Peyer's patch (tissue), 4 donors: ENCODE measurements at regions not wholly inside any gene's neighbourhood (a gene's known extent, or its start where the extent isn't known, plus 50 kb on each side); places are given as distances from the start of the nearest gene placed in this dataset.
"Not testable (repeated sequence)": the region's sequence is repeated elsewhere in the genome, so short reads cannot be mapped to it uniquely, and the experiment has no call there.

Experiments
- POLR2A ChIP-seq, 2 donors: fragments of 450-650 bp; IDR thresholded peaks; one replicate each; pipeline ENCODE4 v1.5.1; 2017; ENCODE audit warnings: antibody characterized with exemption in 2 of 2, mild to moderate bottlenecking in 2 of 2, moderate library complexity in 2 of 2
- TF ChIP-seq, protein P1 (sequence below), 6 experiments: fragments of 450-650 bp in 4 of 6; fragments of 200-600 bp in 2 of 6; sonication (generic) in 1 of 6; IDR thresholded peaks; one replicate each; pipeline ENCODE4 v1.5.1; 2017 to 2019; ENCODE audit warnings: antibody characterized with exemption in 6 of 6, mild to moderate bottlenecking in 3 of 6, moderate library complexity in 1 of 6

DNA sequence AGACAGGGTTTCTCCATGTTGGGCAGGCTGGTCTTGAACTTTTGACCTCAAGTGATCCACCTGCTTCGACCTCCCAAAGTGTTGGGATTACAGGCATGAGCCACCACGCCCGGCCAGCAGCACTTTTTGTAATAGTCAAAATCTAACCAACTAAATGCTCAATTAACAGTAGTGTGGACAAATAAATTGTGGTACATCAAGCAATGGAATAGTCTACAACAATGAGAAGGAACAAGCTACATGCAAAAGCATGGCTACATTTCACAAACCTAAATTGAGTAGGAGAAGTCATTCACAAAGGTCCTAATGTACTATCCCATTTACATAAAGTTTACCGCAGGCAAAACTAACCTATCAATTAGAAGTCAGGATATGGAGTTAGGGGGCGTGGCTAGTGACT is 227.4 kb downstream of the USP22 start:
- TF ChIP-seq, protein P1, sequence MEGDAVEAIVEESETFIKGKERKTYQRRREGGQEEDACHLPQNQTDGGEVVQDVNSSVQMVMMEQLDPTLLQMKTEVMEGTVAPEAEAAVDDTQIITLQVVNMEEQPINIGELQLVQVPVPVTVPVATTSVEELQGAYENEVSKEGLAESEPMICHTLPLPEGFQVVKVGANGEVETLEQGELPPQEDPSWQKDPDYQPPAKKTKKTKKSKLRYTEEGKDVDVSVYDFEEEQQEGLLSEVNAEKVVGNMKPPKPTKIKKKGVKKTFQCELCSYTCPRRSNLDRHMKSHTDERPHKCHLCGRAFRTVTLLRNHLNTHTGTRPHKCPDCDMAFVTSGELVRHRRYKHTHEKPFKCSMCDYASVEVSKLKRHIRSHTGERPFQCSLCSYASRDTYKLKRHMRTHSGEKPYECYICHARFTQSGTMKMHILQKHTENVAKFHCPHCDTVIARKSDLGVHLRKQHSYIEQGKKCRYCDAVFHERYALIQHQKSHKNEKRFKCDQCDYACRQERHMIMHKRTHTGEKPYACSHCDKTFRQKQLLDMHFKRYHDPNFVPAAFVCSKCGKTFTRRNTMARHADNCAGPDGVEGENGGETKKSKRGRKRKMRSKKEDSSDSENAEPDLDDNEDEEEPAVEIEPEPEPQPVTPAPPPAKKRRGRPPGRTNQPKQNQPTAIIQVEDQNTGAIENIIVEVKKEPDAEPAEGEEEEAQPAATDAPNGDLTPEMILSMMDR (IDR thresholded peaks at IDR 0.05), result not testable (repeated sequence)
- TF ChIP-seq POLR2A (IDR thresholded peaks at IDR 0.05), result not testable (repeated sequence)
